ENCODE measurements at regions not wholly inside any gene's neighbourhood (a gene's known extent, or its start where the extent isn't known, plus 50 kb on each side); places are given as distances from the start of the nearest gene placed in this dataset.

GRCh38 chr13:79833991-79834390 is 353.0 kb downstream of the NDFIP2 start:
- no peak for DNase-seq (ENCODE audit: insufficient read length, low spot score, missing footprints)
- no peak overlapping the region for H3K4me2 ChIP-seq (ENCODE audit: insufficient read depth, low read length)
- TF ChIP-seq CTCF (IDR thresholded peaks at IDR 0.05; ENCODE audit: extremely low read depth, low read depth, low read length) = no peak

GRCh38 chr13:79831556-79831955 is 350.6 kb downstream of the NDFIP2 start:
- Histone ChIP-seq H3K79me2 (ENCODE audit: insufficient read depth, low read length) (no peaks in the 10 kb centered on the region), H4K20me1 (ENCODE audit: insufficient read depth, low read length) (no peaks in the 10 kb centered on the region), H3K4me1 (ENCODE audit: insufficient read depth, low read length) (no peaks in the 10 kb centered on the region), H3K9me3 (ENCODE audit: low read depth, low read length) (no peaks in the 10 kb centered on the region), H3K4me3 (ENCODE audit: insufficient read depth, low read length) (no peak overlapping the region), H3K36me3 (ENCODE audit: insufficient read depth, low read length) (no peaks in the 10 kb centered on the region), H3K27ac (ENCODE audit: low read depth, low read length) (no peak overlapping the region), H3K27me3 (ENCODE audit: insufficient read depth, low read length) (no peaks in the 10 kb centered on the region), H3K4me2 (ENCODE audit: insufficient read depth, low read length) (no peak overlapping the region), H2AFZ (ENCODE audit: low read length) (no peak overlapping the region)
- TF ChIP-seq CTCF (IDR thresholded peaks at IDR 0.05; ENCODE audit: extremely low read depth, low read depth, low read length) = no peak
- peak; percentile 14 for DNase-seq (ENCODE audit: insufficient read length, low spot score, missing footprints)

More at GRCh38 chr13:79833991-79834390, 353.0 kb downstream of the NDFIP2 start:
- Histone ChIP-seq H3K4me3 (ENCODE audit: insufficient read depth, low read length) (no peak overlapping the region), H3K36me3 (ENCODE audit: insufficient read depth, low read length) (no peaks in the 10 kb centered on the region), H2AFZ (ENCODE audit: low read length) (no peak overlapping the region), H3K27ac (ENCODE audit: low read depth, low read length) (no peak overlapping the region), H3K79me2 (ENCODE audit: insufficient read depth, low read length) (no peaks in the 10 kb centered on the region), H3K27me3 (ENCODE audit: insufficient read depth, low read length) (no peaks in the 10 kb centered on the region), H3K4me1 (ENCODE audit: insufficient read depth, low read length) (peaks cover 4% of the 10 kb centered on the region), H4K20me1 (ENCODE audit: insufficient read depth, low read length) (no peaks in the 10 kb centered on the region), H3K9me3 (ENCODE audit: low read depth, low read length) (no peaks in the 10 kb centered on the region)

GRCh38 chr13:79830945-79831344 is 350.0 kb downstream of the NDFIP2 start:
- H3K27me3 ChIP-seq (ENCODE audit: insufficient read depth, low read length) = no peaks in the 10 kb centered on the region
- no peak overlapping the region for H2AFZ ChIP-seq (ENCODE audit: low read length)
- H3K9me3 ChIP-seq (ENCODE audit: low read depth, low read length) = no peaks in the 10 kb centered on the region
- no peaks in the 10 kb centered on the region for H4K20me1 ChIP-seq (ENCODE audit: insufficient read depth, low read length)
- no peak overlapping the region for H3K27ac ChIP-seq (ENCODE audit: low read depth, low read length)
- no peak for DNase-seq (ENCODE audit: insufficient read length, low spot score, missing footprints)
- H3K4me1 ChIP-seq (ENCODE audit: insufficient read depth, low read length) = no peaks in the 10 kb centered on the region
- no peak overlapping the region for H3K4me3 ChIP-seq (ENCODE audit: insufficient read depth, low read length)
- no peaks in the 10 kb centered on the region for H3K36me3 ChIP-seq (ENCODE audit: insufficient read depth, low read length)
- no peak overlapping the region for H3K4me2 ChIP-seq (ENCODE audit: insufficient read depth, low read length)
- TF ChIP-seq CTCF (IDR thresholded peaks at IDR 0.05; ENCODE audit: extremely low read depth, low read depth, low read length) = no peak
- no peaks in the 10 kb centered on the region for H3K79me2 ChIP-seq (ENCODE audit: insufficient read depth, low read length)

- Histone ChIP-seq H3K9me3 (ENCODE audit: low read depth, low read length) (no peaks in the 10 kb centered on the region), H2AFZ (ENCODE audit: low read length) (no peak overlapping the region), H3K4me1 (ENCODE audit: insufficient read depth, low read length) (no peaks in the 10 kb centered on the region), H3K4me3 (ENCODE audit: insufficient read depth, low read length) (no peak overlapping the region), H3K27ac (ENCODE audit: low read depth, low read length) (no peak overlapping the region), H3K4me2 (ENCODE audit: insufficient read depth, low read length) (no peak overlapping the region), H3K27me3 (ENCODE audit: insufficient read depth, low read length) (no peaks in the 10 kb centered on the region), H3K79me2 (ENCODE audit: insufficient read depth, low read length) (no peaks in the 10 kb centered on the region), H4K20me1 (ENCODE audit: insufficient read depth, low read length) (no peaks in the 10 kb centered on the region), H3K36me3 (ENCODE audit: insufficient read depth, low read length) (no peaks in the 10 kb centered on the region)
- TF ChIP-seq CTCF (IDR thresholded peaks at IDR 0.05; ENCODE audit: extremely low read depth, low read depth, low read length) = no peak
- DNase-seq (ENCODE audit: insufficient read length, low spot score, missing footprints) = no peak
Measured at GRCh38 chr13:79830426-79830825, 349.5 kb downstream of the NDFIP2 start.
